ENCODE measurements at regions not wholly inside any gene's neighbourhood (a gene's known extent, or its start where the extent isn't known, plus 50 kb on each side); places are given as distances from the start of the nearest gene placed in this dataset.

GRCh38 chr9:89955144-89955543 is 350.3 kb downstream of the GADD45G start:
- Histone ChIP-seq H3K36me3 (ENCODE audit: control insufficient read depth in 1 of 2, insufficient read depth in 2 of 2, low read depth in 1 of 2, low read length in 2 of 2) (no peaks in the 10 kb centered on the region), H3K27me3 (ENCODE audit: control insufficient read depth in 1 of 2, insufficient read depth in 1 of 2, low read length in 2 of 2) (peaks cover 0 to 14% of the 10 kb centered on the region in 2 experiments), H2AK5ac (ENCODE audit: low read length, severe bottlenecking) (no peak overlapping the region), H4K91ac (ENCODE audit: low read length) (no peak overlapping the region), H3K4me3 (ENCODE audit: insufficient read depth in 1 of 2, low read depth in 1 of 2, low read length in 2 of 2) (no peak overlapping the region), H3K9ac (ENCODE audit: low read length) (no peak overlapping the region), H3K4me1 (ENCODE audit: control insufficient read depth, insufficient read depth, low read depth, low read length) (no peaks in the 10 kb centered on the region), H3K4ac (ENCODE audit: low read depth in 1 of 2, low read length in 2 of 2) (no peak overlapping the region), H2BK120ac (ENCODE audit: low read depth, low read length) (no peak overlapping the region), H3K27ac (ENCODE audit: low read length, poor library complexity, severe bottlenecking) (no peak overlapping the region), H3K18ac (ENCODE audit: low read depth in 1 of 2, low read length in 2 of 2) (no peak overlapping the region), H2AFZ (ENCODE audit: low read depth, low read length) (no peak overlapping the region), H3K9me3 (ENCODE audit: control insufficient read depth, low read length) (no peaks in the 10 kb centered on the region), H2BK12ac (ENCODE audit: low read length in 2 of 2) (no peak overlapping the region), H2BK5ac (ENCODE audit: low read depth, low read length, poor library complexity, severe bottlenecking) (no peak overlapping the region), H3K23ac (ENCODE audit: low read length in 2 of 2) (no peak overlapping the region), H3K79me1 (replicated peaks; ENCODE audit: low read length, poor library complexity, severe bottlenecking) (no peaks in the 10 kb centered on the region), H4K8ac (ENCODE audit: low read length) (no peak overlapping the region), H3K4me2 (ENCODE audit: low read length, poor library complexity, severe bottlenecking) (no peak overlapping the region), H3K14ac (ENCODE audit: low read length in 2 of 2) (no peak overlapping the region), H2BK15ac (ENCODE audit: low read depth, poor library complexity, severe bottlenecking) (no peak overlapping the region)
- no peak for DNase-seq
- WGBS = 82% methylated on average over 2 of the region's 2 CpGs

GRCh38 chr9:89955626-89956025 is 350.8 kb downstream of the GADD45G start:
- Histone ChIP-seq H3K9ac (ENCODE audit: low read length) (no peak overlapping the region), H4K91ac (ENCODE audit: low read length) (no peak overlapping the region), H4K8ac (ENCODE audit: low read length) (no peak overlapping the region), H3K36me3 (ENCODE audit: control insufficient read depth in 1 of 2, insufficient read depth in 2 of 2, low read depth in 1 of 2, low read length in 2 of 2) (no peaks in the 10 kb centered on the region), H3K9me3 (ENCODE audit: control insufficient read depth, low read length) (no peaks in the 10 kb centered on the region), H2BK120ac (ENCODE audit: low read depth, low read length) (no peak overlapping the region), H3K4me2 (ENCODE audit: low read length, poor library complexity, severe bottlenecking) (no peak overlapping the region), H3K23ac (ENCODE audit: low read length in 2 of 2) (no peak overlapping the region), H2BK12ac (ENCODE audit: low read length in 2 of 2) (no peak overlapping the region), H3K4me1 (ENCODE audit: control insufficient read depth, insufficient read depth, low read depth, low read length) (no peaks in the 10 kb centered on the region), H2AK5ac (ENCODE audit: low read length, severe bottlenecking) (no peak overlapping the region), H2BK15ac (ENCODE audit: low read depth, poor library complexity, severe bottlenecking) (no peak overlapping the region), H3K18ac (ENCODE audit: low read depth in 1 of 2, low read length in 2 of 2) (no peak overlapping the region), H3K4me3 (ENCODE audit: insufficient read depth in 1 of 2, low read depth in 1 of 2, low read length in 2 of 2) (no peak overlapping the region), H2AFZ (ENCODE audit: low read depth, low read length) (no peak overlapping the region), H3K14ac (ENCODE audit: low read length in 2 of 2) (no peak overlapping the region), H3K27ac (ENCODE audit: low read length, poor library complexity, severe bottlenecking) (no peak overlapping the region), H3K4ac (ENCODE audit: low read depth in 1 of 2, low read length in 2 of 2) (no peak overlapping the region), H3K27me3 (ENCODE audit: control insufficient read depth in 1 of 2, insufficient read depth in 1 of 2, low read length in 2 of 2) (peaks cover 0 to 14% of the 10 kb centered on the region in 2 experiments), H2BK5ac (ENCODE audit: low read depth, low read length, poor library complexity, severe bottlenecking) (no peak overlapping the region), H3K79me1 (replicated peaks; ENCODE audit: low read length, poor library complexity, severe bottlenecking) (no peaks in the 10 kb centered on the region)
- no peak for DNase-seq
- WGBS = 95% methylated on average over 1 of the region's 1 CpG

- H3K9ac ChIP-seq (ENCODE audit: low read length) = no peak overlapping the region
- no peak overlapping the region for H2BK5ac ChIP-seq (ENCODE audit: low read depth, low read length, poor library complexity, severe bottlenecking)
- no peak overlapping the region for H2BK12ac ChIP-seq (ENCODE audit: low read length in 2 of 2)
- no peak for DNase-seq
- H3K36me3 ChIP-seq (ENCODE audit: control insufficient read depth in 1 of 2, insufficient read depth in 2 of 2, low read depth in 1 of 2, low read length in 2 of 2) = no peaks in the 10 kb centered on the region
- peaks cover 0 to 14% of the 10 kb centered on the region in 2 experiments for H3K27me3 ChIP-seq (ENCODE audit: control insufficient read depth in 1 of 2, insufficient read depth in 1 of 2, low read length in 2 of 2)
- H3K4me1 ChIP-seq (ENCODE audit: control insufficient read depth, insufficient read depth, low read depth, low read length) = no peaks in the 10 kb centered on the region
- no peak overlapping the region for H3K4me3 ChIP-seq (ENCODE audit: insufficient read depth in 1 of 2, low read depth in 1 of 2, low read length in 2 of 2)
- no peak overlapping the region for H2AFZ ChIP-seq (ENCODE audit: low read depth, low read length)
- H3K79me1 ChIP-seq (replicated peaks; ENCODE audit: low read length, poor library complexity, severe bottlenecking) = no peaks in the 10 kb centered on the region
- H3K18ac ChIP-seq (ENCODE audit: low read depth in 1 of 2, low read length in 2 of 2) = no peak overlapping the region
- H3K14ac ChIP-seq (ENCODE audit: low read length in 2 of 2) = no peak overlapping the region
- no peak overlapping the region for H3K4me2 ChIP-seq (ENCODE audit: low read length, poor library complexity, severe bottlenecking)
- no peak overlapping the region for H2BK15ac ChIP-seq (ENCODE audit: low read depth, poor library complexity, severe bottlenecking)
- no peak overlapping the region for H4K8ac ChIP-seq (ENCODE audit: low read length)
- no peak overlapping the region for H2AK5ac ChIP-seq (ENCODE audit: low read length, severe bottlenecking)
- 100% methylated on average over 2 of the region's 5 CpGs for WGBS
- no peak overlapping the region for H3K4ac ChIP-seq (ENCODE audit: low read depth in 1 of 2, low read length in 2 of 2)
- no peak overlapping the region for H3K23ac ChIP-seq (ENCODE audit: low read length in 2 of 2)
- H3K27ac ChIP-seq (ENCODE audit: low read length, poor library complexity, severe bottlenecking) = no peak overlapping the region
- H2BK120ac ChIP-seq (ENCODE audit: low read depth, low read length) = no peak overlapping the region
- no peak overlapping the region for H4K91ac ChIP-seq (ENCODE audit: low read length)
- H3K9me3 ChIP-seq (ENCODE audit: control insufficient read depth, low read length) = no peaks in the 10 kb centered on the region
Observed at GRCh38 chr9:89956331-89956730, 351.5 kb downstream of the GADD45G start.

DNA sequence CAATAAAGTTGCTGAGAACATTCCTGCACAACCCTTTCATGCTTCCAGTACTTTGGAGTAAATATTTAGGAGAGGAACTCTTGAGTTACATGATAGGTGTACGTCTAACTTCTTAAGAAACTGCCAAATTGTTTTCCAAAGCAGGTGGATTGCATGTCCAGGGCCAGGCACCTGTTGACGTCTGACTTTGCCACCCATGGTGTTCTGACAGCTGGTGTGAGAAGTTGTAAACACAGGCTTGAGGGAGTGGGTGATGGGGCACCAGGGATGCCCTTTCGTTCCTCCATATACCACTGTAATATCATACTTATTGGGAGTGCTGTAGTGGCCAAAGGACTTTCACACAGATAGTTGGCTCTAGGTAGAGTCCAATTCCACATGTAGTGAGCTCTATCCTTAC is 352.1 kb downstream of the GADD45G start:
- Histone ChIP-seq H3K18ac (ENCODE audit: low read depth in 1 of 2, low read length in 2 of 2) (no peak overlapping the region), H2AK5ac (ENCODE audit: low read length, severe bottlenecking) (no peak overlapping the region), H3K27me3 (ENCODE audit: control insufficient read depth in 1 of 2, insufficient read depth in 1 of 2, low read length in 2 of 2) (peaks cover 0 to 14% of the 10 kb centered on the region in 2 experiments), H2BK15ac (ENCODE audit: low read depth, poor library complexity, severe bottlenecking) (no peak overlapping the region), H4K91ac (ENCODE audit: low read length) (no peak overlapping the region), H3K4me1 (ENCODE audit: control insufficient read depth, insufficient read depth, low read depth, low read length) (peaks cover 2% of the 10 kb centered on the region), H2BK12ac (ENCODE audit: low read length in 2 of 2) (no peak overlapping the region), H3K36me3 (ENCODE audit: control insufficient read depth in 1 of 2, insufficient read depth in 2 of 2, low read depth in 1 of 2, low read length in 2 of 2) (no peaks in the 10 kb centered on the region), H3K4me3 (ENCODE audit: insufficient read depth in 1 of 2, low read depth in 1 of 2, low read length in 2 of 2) (no peak overlapping the region), H2AFZ (ENCODE audit: low read depth, low read length) (no peak overlapping the region), H3K14ac (ENCODE audit: low read length in 2 of 2) (no peak overlapping the region), H3K23ac (ENCODE audit: low read length in 2 of 2) (no peak overlapping the region), H3K27ac (ENCODE audit: low read length, poor library complexity, severe bottlenecking) (no peak overlapping the region), H2BK120ac (ENCODE audit: low read depth, low read length) (no peak overlapping the region), H3K9me3 (ENCODE audit: control insufficient read depth, low read length) (no peaks in the 10 kb centered on the region), H3K4ac (ENCODE audit: low read depth in 1 of 2, low read length in 2 of 2) (no peak overlapping the region), H2BK5ac (ENCODE audit: low read depth, low read length, poor library complexity, severe bottlenecking) (no peak overlapping the region), H3K79me1 (replicated peaks; ENCODE audit: low read length, poor library complexity, severe bottlenecking) (no peaks in the 10 kb centered on the region), H3K4me2 (ENCODE audit: low read length, poor library complexity, severe bottlenecking) (no peak overlapping the region), H4K8ac (ENCODE audit: low read length) (no peak overlapping the region), H3K9ac (ENCODE audit: low read length) (no peak overlapping the region)
- WGBS = 74% methylated on average over 2 of the region's 3 CpGs
- DNase-seq = no peak
